ENCODE measurements at regions not wholly inside any gene's neighbourhood (a gene's known extent, or its start where the extent isn't known, plus 50 kb on each side); places are given as distances from the start of the nearest gene placed in this dataset.

- TF ChIP-seq CTCF (IDR thresholded peaks at IDR 0.05) = no peak
- no peak for TF ChIP-seq POLR2A (IDR thresholded peaks at IDR 0.05)
Measured at GRCh38 chr6:140985679-140986275, 1146.9 kb upstream of the GJE1 start.
